ENCODE measurements at regions not wholly inside any gene's neighbourhood (a gene's known extent, or its start where the extent isn't known, plus 50 kb on each side); places are given as distances from the start of the nearest gene placed in this dataset.

GRCh38 chr5:135234242-135234641 is 164.8 kb downstream of the MACROH2A1 start:
- H3K9me3 ChIP-seq (ENCODE audit: control insufficient read depth, low read length) = no peaks in the 10 kb centered on the region
- peaks cover 12% of the 10 kb centered on the region for H3K4me1 ChIP-seq (ENCODE audit: control insufficient read depth, insufficient read depth, low read length, poor library complexity, severe bottlenecking)
- H3K4me3 ChIP-seq (ENCODE audit: extremely low read depth, insufficient read depth, low read length, poor library complexity, severe bottlenecking) = no peak overlapping the region
- WGBS, 2 experiments (ENCODE audit: insufficient coverage in 2 of 2) = 94 to 96% methylated on average over 11 to 12 of the region's 12 CpGs
- H3K36me3 ChIP-seq (ENCODE audit: control insufficient read depth, insufficient read depth, low read length) = no peaks in the 10 kb centered on the region
- no peak overlapping the region for H3K27ac ChIP-seq (ENCODE audit: low read depth, low read length, severe bottlenecking)

GRCh38 chr5:135233477-135233876 is 165.6 kb downstream of the MACROH2A1 start:
- Histone ChIP-seq H3K36me3 (ENCODE audit: control insufficient read depth, insufficient read depth, low read length) (no peaks in the 10 kb centered on the region), H3K9me3 (ENCODE audit: control insufficient read depth, low read length) (peaks cover 4% of the 10 kb centered on the region), H3K4me1 (ENCODE audit: control insufficient read depth, insufficient read depth, low read length, poor library complexity, severe bottlenecking) (peaks cover 12% of the 10 kb centered on the region), H3K27ac (ENCODE audit: low read depth, low read length, severe bottlenecking) (no peak overlapping the region), H3K4me3 (ENCODE audit: extremely low read depth, insufficient read depth, low read length, poor library complexity, severe bottlenecking) (no peak overlapping the region)
- WGBS, 2 experiments (ENCODE audit: insufficient coverage in 2 of 2) = 89 to 100% methylated on average over 4 to 5 of the region's 6 CpGs

GRCh38 chr5:135232958-135233357 is 166.1 kb downstream of the MACROH2A1 start:
- 97 to 100% methylated on average over 3 to 6 of the region's 8 CpGs for WGBS, 2 experiments (ENCODE audit: insufficient coverage in 2 of 2)
- peaks cover 9% of the 10 kb centered on the region for H3K9me3 ChIP-seq (ENCODE audit: control insufficient read depth, low read length)
- H3K27ac ChIP-seq (ENCODE audit: low read depth, low read length, severe bottlenecking) = no peak overlapping the region
- H3K4me3 ChIP-seq (ENCODE audit: extremely low read depth, insufficient read depth, low read length, poor library complexity, severe bottlenecking) = no peak overlapping the region
- H3K4me1 ChIP-seq (ENCODE audit: control insufficient read depth, insufficient read depth, low read length, poor library complexity, severe bottlenecking) = peaks cover 12% of the 10 kb centered on the region
- no peaks in the 10 kb centered on the region for H3K36me3 ChIP-seq (ENCODE audit: control insufficient read depth, insufficient read depth, low read length)

GRCh38 chr5:135231289-135231688 is 167.7 kb downstream of the MACROH2A1 start:
- Histone ChIP-seq H3K4me3 (ENCODE audit: extremely low read depth, insufficient read depth, low read length, poor library complexity, severe bottlenecking) (no peak overlapping the region), H3K27ac (ENCODE audit: low read depth, low read length, severe bottlenecking) (no peak overlapping the region), H3K9me3 (ENCODE audit: control insufficient read depth, low read length) (peaks cover 9% of the 10 kb centered on the region), H3K36me3 (ENCODE audit: control insufficient read depth, insufficient read depth, low read length) (no peaks in the 10 kb centered on the region), H3K4me1 (ENCODE audit: control insufficient read depth, insufficient read depth, low read length, poor library complexity, severe bottlenecking) (peaks cover 13% of the 10 kb centered on the region)
- 75 to 89% methylated on average over 1 of the region's 2 CpGs for WGBS, 2 experiments (ENCODE audit: insufficient coverage in 2 of 2)

GRCh38 chr5:135230251-135230925 is 168.6 kb downstream of the MACROH2A1 start:
- Histone ChIP-seq H3K4me1 (ENCODE audit: control insufficient read depth, insufficient read depth, low read length, poor library complexity, severe bottlenecking) (peaks cover 21% of the 10 kb centered on the region), H3K4me3 (ENCODE audit: extremely low read depth, insufficient read depth, low read length, poor library complexity, severe bottlenecking) (no peak overlapping the region), H3K27ac (ENCODE audit: low read depth, low read length, severe bottlenecking) (no peak overlapping the region), H3K9me3 (ENCODE audit: control insufficient read depth, low read length) (peaks cover 9% of the 10 kb centered on the region), H3K36me3 (ENCODE audit: control insufficient read depth, insufficient read depth, low read length) (no peaks in the 10 kb centered on the region)
- 93 to 94% methylated on average over 8 to 10 of the region's 12 CpGs for WGBS, 2 experiments (ENCODE audit: insufficient coverage in 2 of 2)

- H3K27ac ChIP-seq (ENCODE audit: low read depth, low read length, severe bottlenecking) = no peak overlapping the region
- H3K36me3 ChIP-seq (ENCODE audit: control insufficient read depth, insufficient read depth, low read length) = no peaks in the 10 kb centered on the region
- H3K4me3 ChIP-seq (ENCODE audit: extremely low read depth, insufficient read depth, low read length, poor library complexity, severe bottlenecking) = no peak overlapping the region
- peaks cover 9% of the 10 kb centered on the region for H3K9me3 ChIP-seq (ENCODE audit: control insufficient read depth, low read length)
- WGBS, 2 experiments (ENCODE audit: insufficient coverage in 2 of 2) = 96% methylated on average over 2 to 3 of the region's 4 CpGs
- H3K4me1 ChIP-seq (ENCODE audit: control insufficient read depth, insufficient read depth, low read length, poor library complexity, severe bottlenecking) = peaks cover 22% of the 10 kb centered on the region
These were observed 169.3 kb downstream of the MACROH2A1 start for GRCh38 chr5:135229679-135230132.

GRCh38 chr5:135229122-135229521 is 169.9 kb downstream of the MACROH2A1 start:
- H3K36me3 ChIP-seq (ENCODE audit: control insufficient read depth, insufficient read depth, low read length) = no peaks in the 10 kb centered on the region
- 83 to 100% methylated on average over 1 to 2 of the region's 2 CpGs for WGBS, 2 experiments (ENCODE audit: insufficient coverage in 2 of 2)
- peaks cover 9% of the 10 kb centered on the region for H3K9me3 ChIP-seq (ENCODE audit: control insufficient read depth, low read length)
- H3K4me1 ChIP-seq (ENCODE audit: control insufficient read depth, insufficient read depth, low read length, poor library complexity, severe bottlenecking) = peaks cover 24% of the 10 kb centered on the region
- no peak overlapping the region for H3K4me3 ChIP-seq (ENCODE audit: extremely low read depth, insufficient read depth, low read length, poor library complexity, severe bottlenecking)
- no peak overlapping the region for H3K27ac ChIP-seq (ENCODE audit: low read depth, low read length, severe bottlenecking)

- Histone ChIP-seq H3K4me3 (ENCODE audit: extremely low read depth, insufficient read depth, low read length, poor library complexity, severe bottlenecking) (no peak overlapping the region), H3K36me3 (ENCODE audit: control insufficient read depth, insufficient read depth, low read length) (no peaks in the 10 kb centered on the region), H3K27ac (ENCODE audit: low read depth, low read length, severe bottlenecking) (no peak overlapping the region), H3K9me3 (ENCODE audit: control insufficient read depth, low read length) (peaks cover 9% of the 10 kb centered on the region), H3K4me1 (ENCODE audit: control insufficient read depth, insufficient read depth, low read length, poor library complexity, severe bottlenecking) (peaks cover 24% of the 10 kb centered on the region)
- 100% methylated on average over 1 of the region's 1 CpG; no CpG with 5 or more reads in 1 of the 2 experiments for WGBS, 2 experiments (ENCODE audit: insufficient coverage in 2 of 2)
These were observed 170.8 kb downstream of the MACROH2A1 start for GRCh38 chr5:135228222-135228621.

- H3K36me3 ChIP-seq (ENCODE audit: control insufficient read depth, insufficient read depth, low read length) = no peaks in the 10 kb centered on the region
- H3K4me1 ChIP-seq (ENCODE audit: control insufficient read depth, insufficient read depth, low read length, poor library complexity, severe bottlenecking) = peaks cover 24% of the 10 kb centered on the region
- peaks cover 9% of the 10 kb centered on the region for H3K9me3 ChIP-seq (ENCODE audit: control insufficient read depth, low read length)
- 90 to 100% methylated on average over 1 to 2 of the region's 6 CpGs for WGBS, 2 experiments (ENCODE audit: insufficient coverage in 2 of 2)
- H3K27ac ChIP-seq (ENCODE audit: low read depth, low read length, severe bottlenecking) = no peak overlapping the region
- no peak overlapping the region for H3K4me3 ChIP-seq (ENCODE audit: extremely low read depth, insufficient read depth, low read length, poor library complexity, severe bottlenecking)
These were observed 171.7 kb downstream of the MACROH2A1 start for GRCh38 chr5:135227064-135228022.

- Histone ChIP-seq H3K9me3 (ENCODE audit: control insufficient read depth, low read length) (peaks cover 9% of the 10 kb centered on the region), H3K36me3 (ENCODE audit: control insufficient read depth, insufficient read depth, low read length) (no peaks in the 10 kb centered on the region), H3K4me3 (ENCODE audit: extremely low read depth, insufficient read depth, low read length, poor library complexity, severe bottlenecking) (no peak overlapping the region), H3K27ac (ENCODE audit: low read depth, low read length, severe bottlenecking) (peak overlapping the region; percentile 20), H3K4me1 (ENCODE audit: control insufficient read depth, insufficient read depth, low read length, poor library complexity, severe bottlenecking) (peaks cover 24% of the 10 kb centered on the region)
- 32 to 34% methylated on average over 8 to 10 of the region's 16 CpGs for WGBS, 2 experiments (ENCODE audit: insufficient coverage in 2 of 2)
These were observed 173.0 kb downstream of the MACROH2A1 start for GRCh38 chr5:135225856-135226560.
